Mesenchymal stem cell (in vitro differentiated cells and primary cell): ENCODE measurements at regions not wholly inside any gene's neighbourhood (a gene's known extent, or its start where the extent isn't known, plus 50 kb on each side); places are given as distances from the start of the nearest gene placed in this dataset.

Experiments
- DNase-seq: peaks from one replicate; pipeline ENCODE4 v3.0.0-alpha.2; 2013
- H2AFZ ChIP-seq: one replicate; pipeline ENCODE4 v1.6.1; 2013; ENCODE audit warnings: low read depth, mild to moderate bottlenecking, control low read depth, inconsistent platforms, low read length, moderate library complexity
- H2AK5ac ChIP-seq: 2 replicates; pipeline ENCODE4 v1.6.1; 2013; ENCODE audit warnings: low read length, moderate library complexity, mild to moderate bottlenecking, inconsistent platforms; ENCODE audit not compliant: severe bottlenecking
- H2BK120ac ChIP-seq: one replicate; pipeline ENCODE4 v1.6.1; 2013; ENCODE audit warnings: low read depth, mild to moderate bottlenecking, inconsistent platforms, low read length, moderate library complexity
- H2BK12ac ChIP-seq, 2 experiments: one replicate each; pipeline ENCODE4 v1.6.1; 2013; ENCODE audit warnings: inconsistent platforms in 2 of 2, low read length in 2 of 2, mild to moderate bottlenecking in 2 of 2, moderate library complexity in 2 of 2, control low read depth in 1 of 2
- H2BK15ac ChIP-seq: one replicate; pipeline ENCODE4 v1.6.1; 2013; ENCODE audit warnings: mild to moderate bottlenecking, low read depth, inconsistent platforms; ENCODE audit not compliant: poor library complexity, severe bottlenecking
- H2BK5ac ChIP-seq: 2 replicates; pipeline ENCODE4 v1.6.1; 2013; ENCODE audit warnings: low read depth, mild to moderate bottlenecking, low read length, control low read depth, inconsistent platforms; ENCODE audit not compliant: poor library complexity, severe bottlenecking
- H3K14ac ChIP-seq, 2 experiments: one replicate each; pipeline ENCODE4 v1.6.1; 2013; ENCODE audit warnings: inconsistent platforms in 2 of 2, low read length in 2 of 2, control low read depth in 1 of 2, mild to moderate bottlenecking in 1 of 2, moderate library complexity in 1 of 2
- H3K18ac ChIP-seq, 2 experiments: one replicate each; pipeline ENCODE4 v1.6.1; 2013; ENCODE audit warnings: inconsistent platforms in 2 of 2, low read length in 2 of 2, control low read depth in 1 of 2, low read depth in 1 of 2, mild to moderate bottlenecking in 1 of 2
- H3K23ac ChIP-seq, 2 experiments: one replicate each; pipeline ENCODE4 v1.6.1; 2013; ENCODE audit warnings: inconsistent platforms in 2 of 2, low read length in 2 of 2, mild to moderate bottlenecking in 2 of 2, moderate library complexity in 2 of 2, control low read depth in 1 of 2
- H3K27ac ChIP-seq: 2 replicates; pipeline ENCODE4 v1.5.1; 2013; ENCODE audit warnings: mild to moderate bottlenecking, moderate library complexity, low read length, control low read depth, inconsistent platforms; ENCODE audit not compliant: poor library complexity, severe bottlenecking
- H3K27me3 ChIP-seq, 2 experiments: 2 replicates each; pipeline versions ENCODE4 v1.6.1 to v1.7.0; 2013; ENCODE audit warnings: low read length in 2 of 2, mild to moderate bottlenecking in 2 of 2, moderate library complexity in 2 of 2, control low read depth in 1 of 2, inconsistent platforms in 1 of 2; ENCODE audit not compliant: control insufficient read depth in 1 of 2, insufficient read depth in 1 of 2
- H3K36me3 ChIP-seq, 2 experiments: 2 replicates each; pipeline versions ENCODE4 v1.6.1 to v1.7.0; 2013; ENCODE audit warnings: low read length in 2 of 2, control low read depth in 1 of 2, inconsistent platforms in 1 of 2, low read depth in 1 of 2, mild to moderate bottlenecking in 1 of 2; ENCODE audit not compliant: insufficient read depth in 2 of 2, control insufficient read depth in 1 of 2
- H3K4ac ChIP-seq, 2 experiments: one replicate each; pipeline ENCODE4 v1.6.1; 2013; ENCODE audit warnings: inconsistent platforms in 2 of 2, low read length in 2 of 2, mild to moderate bottlenecking in 2 of 2, moderate library complexity in 2 of 2, control low read depth in 1 of 2, low read depth in 1 of 2
- H3K4me1 ChIP-seq: 2 replicates; pipeline ENCODE4 v1.6.1; 2013; ENCODE audit warnings: low read depth, low read length, control low read depth; ENCODE audit not compliant: control insufficient read depth, insufficient read depth
- H3K4me2 ChIP-seq: 2 replicates; pipeline ENCODE4 v1.6.1; 2013; ENCODE audit warnings: low read length, mild to moderate bottlenecking, inconsistent platforms; ENCODE audit not compliant: poor library complexity, severe bottlenecking
- H3K4me3 ChIP-seq, 2 experiments: 2 replicates each; pipeline versions ENCODE4 v1.5.1 to v1.7.0; 2013; ENCODE audit warnings: low read length in 2 of 2, mild to moderate bottlenecking in 2 of 2, control low read depth in 1 of 2, low read depth in 1 of 2; ENCODE audit not compliant: insufficient read depth in 1 of 2
- H3K79me1 ChIP-seq: replicated peaks from 2 replicates; pipeline ENCODE4 v1.6.1; 2013; ENCODE audit warnings: mild to moderate bottlenecking, control low read depth, low read length, inconsistent platforms; ENCODE audit not compliant: poor library complexity, severe bottlenecking
- H3K9ac ChIP-seq: 2 replicates; pipeline ENCODE4 v1.7.0; 2013; ENCODE audit warnings: mild to moderate bottlenecking, low read length, moderate library complexity
- H3K9me3 ChIP-seq: 2 replicates; pipeline ENCODE4 v1.7.0; 2013; ENCODE audit warnings: mild to moderate bottlenecking, low read length; ENCODE audit not compliant: control insufficient read depth
- H4K8ac ChIP-seq: one replicate; pipeline ENCODE4 v1.6.1; 2013; ENCODE audit warnings: inconsistent platforms, mild to moderate bottlenecking, low read length, moderate library complexity
- H4K91ac ChIP-seq: one replicate; pipeline ENCODE4 v1.6.1; 2013; ENCODE audit warnings: mild to moderate bottlenecking, low read length, inconsistent platforms
- WGBS: methylation state at CpG from one replicate; pipeline ENCODE4 v1.1.7; 2013; ENCODE audit warnings: mixed read lengths; 5-methylcytosine and 5-hydroxymethylcytosine counted together

DNA sequence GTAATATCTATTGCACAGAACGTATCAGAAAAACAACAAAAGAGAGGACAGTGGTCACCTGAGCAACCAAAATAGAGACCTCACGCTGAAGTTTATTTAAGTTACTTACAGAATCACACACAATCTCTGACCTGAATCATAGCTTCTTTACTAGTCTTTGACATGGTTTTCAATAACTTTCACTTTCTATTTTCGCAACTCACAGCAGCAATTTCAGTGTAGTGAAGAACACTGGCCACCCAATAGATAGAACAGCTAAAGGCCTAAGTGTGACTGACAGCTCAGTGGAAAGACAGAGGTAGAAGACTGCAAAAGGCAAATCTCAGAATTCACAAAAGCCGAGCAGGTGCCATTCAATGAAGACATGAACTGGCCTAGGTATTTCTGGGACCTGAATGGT, 435.6 kb upstream of the CHRM3 start:
- H2AK5ac ChIP-seq, result no peak overlapping the region
- no peak overlapping the region for H2AFZ ChIP-seq
- H2BK15ac ChIP-seq, result no peak overlapping the region
- no peak overlapping the region for H4K8ac ChIP-seq
- H3K4me2 ChIP-seq, result no peak overlapping the region
- H3K9me3 ChIP-seq, result no peaks in the 10 kb centered on the region
- no peak overlapping the region for H2BK12ac ChIP-seq
- no peak overlapping the region for H3K18ac ChIP-seq
- no peak overlapping the region for H3K14ac ChIP-seq
- H3K9ac ChIP-seq, result no peak overlapping the region
- H2BK5ac ChIP-seq, result no peak overlapping the region
- H3K27ac ChIP-seq, result no peak overlapping the region
- H3K4me1 ChIP-seq, result no peaks in the 10 kb centered on the region
- no peak overlapping the region for H3K23ac ChIP-seq
- DNase-seq, result peak; percentile 22
- H3K4me3 ChIP-seq, result no peak overlapping the region
- no peaks in the 10 kb centered on the region for H3K79me1 ChIP-seq
- WGBS, result 92% methylated on average over 4 of the region's 4 CpGs
- no peaks in the 10 kb centered on the region for H3K36me3 ChIP-seq
- H3K4ac ChIP-seq, result no peak overlapping the region
- H4K91ac ChIP-seq, result no peak overlapping the region
- no peak overlapping the region for H2BK120ac ChIP-seq
- H3K27me3 ChIP-seq, result no peaks in the 10 kb centered on the region

DNA sequence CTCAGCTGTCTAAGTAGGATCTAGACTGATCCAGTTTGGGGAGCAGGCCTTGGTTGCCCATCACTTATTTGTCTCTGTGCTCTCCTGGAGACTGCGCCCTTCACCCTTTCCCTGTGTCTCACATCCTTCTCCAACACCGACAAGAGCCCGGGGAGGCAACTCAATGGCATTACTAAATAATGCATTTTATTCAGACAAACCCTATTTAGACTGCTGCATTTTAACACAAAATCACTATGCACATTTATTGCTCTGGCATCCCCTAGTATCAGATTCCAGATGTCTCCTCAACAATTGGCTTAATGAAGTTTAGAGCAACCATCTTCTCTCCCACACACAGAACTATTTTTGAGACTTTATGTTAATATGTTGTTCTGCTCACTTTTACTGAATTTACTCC, 436.4 kb upstream of the CHRM3 start:
- H3K9ac ChIP-seq, result no peak overlapping the region
- H3K27me3 ChIP-seq, result no peaks in the 10 kb centered on the region
- no peak overlapping the region for H4K8ac ChIP-seq
- no peaks in the 10 kb centered on the region for H3K79me1 ChIP-seq
- no peak overlapping the region for H4K91ac ChIP-seq
- DNase-seq, result no peak
- H3K4me3 ChIP-seq, result no peak overlapping the region
- no peak overlapping the region for H2AFZ ChIP-seq
- no peak overlapping the region for H3K23ac ChIP-seq
- no peak overlapping the region for H2AK5ac ChIP-seq
- no peak overlapping the region for H2BK5ac ChIP-seq
- no peak overlapping the region for H3K14ac ChIP-seq
- H3K9me3 ChIP-seq, result no peaks in the 10 kb centered on the region
- H3K36me3 ChIP-seq, result no peaks in the 10 kb centered on the region
- no peak overlapping the region for H2BK15ac ChIP-seq
- H3K4ac ChIP-seq, result no peak overlapping the region
- H2BK12ac ChIP-seq, result no peak overlapping the region
- H3K4me1 ChIP-seq, result no peaks in the 10 kb centered on the region
- over 99% methylated on average over 3 of the region's 3 CpGs for WGBS
- H2BK120ac ChIP-seq, result no peak overlapping the region
- no peak overlapping the region for H3K18ac ChIP-seq
- no peak overlapping the region for H3K4me2 ChIP-seq
- no peak overlapping the region for H3K27ac ChIP-seq

DNA sequence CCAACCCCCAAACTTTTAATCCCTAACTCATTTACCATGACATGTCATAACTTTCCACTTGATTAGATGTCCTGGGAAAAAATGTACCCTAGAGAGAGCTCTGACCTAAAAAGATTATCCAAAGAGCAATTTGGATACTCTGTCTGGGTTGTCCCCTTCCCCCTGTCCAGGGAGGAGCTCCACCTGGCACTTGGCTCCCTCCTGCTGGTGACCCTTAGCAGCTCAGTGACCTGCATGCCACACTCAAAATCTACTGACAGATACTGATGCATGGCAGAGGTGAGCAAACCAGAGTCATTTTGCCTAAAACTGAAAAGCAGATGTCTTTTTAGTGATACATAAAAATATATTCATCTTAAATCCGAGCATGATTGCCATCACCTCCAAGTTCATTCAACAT, 442.3 kb upstream of the CHRM3 start:
- H3K18ac ChIP-seq, result no peak overlapping the region
- no CpG with 5 or more reads among the region's 1 CpG for WGBS
- no peak overlapping the region for H3K9ac ChIP-seq
- no peak overlapping the region for H2AK5ac ChIP-seq
- no peak overlapping the region for H3K4ac ChIP-seq
- no peaks in the 10 kb centered on the region for H3K79me1 ChIP-seq
- H2BK120ac ChIP-seq, result no peak overlapping the region
- no peak overlapping the region for H4K91ac ChIP-seq
- H3K4me1 ChIP-seq, result no peaks in the 10 kb centered on the region
- H2BK5ac ChIP-seq, result no peak overlapping the region
- H3K9me3 ChIP-seq, result peaks cover 14% of the 10 kb centered on the region
- no peak overlapping the region for H2BK15ac ChIP-seq
- H3K4me3 ChIP-seq, result no peak overlapping the region
- no peak overlapping the region for H3K23ac ChIP-seq
- no peak overlapping the region for H4K8ac ChIP-seq
- no peaks in the 10 kb centered on the region for H3K36me3 ChIP-seq
- no peak for DNase-seq
- H2BK12ac ChIP-seq, result no peak overlapping the region
- no peak overlapping the region for H2AFZ ChIP-seq
- no peak overlapping the region for H3K14ac ChIP-seq
- no peak overlapping the region for H3K27ac ChIP-seq
- H3K27me3 ChIP-seq, result no peaks in the 10 kb centered on the region
- H3K4me2 ChIP-seq, result no peak overlapping the region

DNA sequence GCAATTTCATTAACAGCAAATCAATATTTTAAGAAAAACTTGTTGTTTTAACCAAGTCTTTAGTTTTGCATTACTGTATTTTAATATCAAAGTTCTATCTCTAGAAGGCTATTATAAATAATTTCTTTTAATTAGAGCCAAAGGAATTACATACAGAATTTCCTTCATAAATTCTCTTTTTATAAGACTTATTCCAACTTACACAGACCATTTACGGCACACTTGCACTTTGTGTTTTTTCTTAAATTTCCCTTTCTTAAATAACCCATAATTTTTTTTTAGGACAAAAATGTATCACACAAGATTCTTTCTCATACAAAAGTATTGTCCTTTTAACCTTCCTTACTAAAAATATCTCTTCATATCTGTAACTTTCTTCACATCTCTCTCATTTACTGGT, 458.5 kb upstream of the CHRM3 start:
- Histone ChIP-seq H4K91ac (no peak overlapping the region), H3K27ac (no peak overlapping the region), H2BK12ac (no peak overlapping the region), H3K4ac (no peak overlapping the region), H2BK120ac (no peak overlapping the region), H3K9ac (no peak overlapping the region), H3K4me2 (no peak overlapping the region), H4K8ac (no peak overlapping the region), H2AK5ac (no peak overlapping the region), H3K23ac (no peak overlapping the region), H2BK15ac (no peak overlapping the region), H3K27me3 (no peaks in the 10 kb centered on the region), H3K79me1 (no peaks in the 10 kb centered on the region), H3K4me3 (no peak overlapping the region), H3K4me1 (no peaks in the 10 kb centered on the region), H3K9me3 (peaks cover 34% of the 10 kb centered on the region), H3K14ac (no peak overlapping the region), H2BK5ac (no peak overlapping the region), H3K18ac (no peak overlapping the region), H3K36me3 (no peaks in the 10 kb centered on the region), H2AFZ (no peak overlapping the region)
- WGBS, result 94% methylated on average over 1 of the region's 1 CpG
- no peak for DNase-seq
